PC-9 (cell line): ENCODE measurements at regions not wholly inside any gene's neighbourhood (a gene's known extent, or its start where the extent isn't known, plus 50 kb on each side); places are given as distances from the start of the nearest gene placed in this dataset.

Experiments used
- BruUV-seq: library from RNA; stranded (reverse); fragments of 400-500 nt; replicated peaks from 2 replicates; lab custom pipeline; 2021; lab: Mats Ljungman, UMichigan
- CTCF ChIA-PET: fragments of 300-600 bp; sonication (Branson Sonifier 250); formaldehyde crosslinking; loops from one replicate; lab custom pipeline; 2022; ENCODE audit warnings: antibody characterized with exemption; lab: Charles Lee
- POLR2A ChIA-PET: fragments of 300-600 bp; sonication (Branson Sonifier 250); formaldehyde crosslinking; loops from one replicate; lab custom pipeline; 2022; ENCODE audit warnings: antibody characterized with exemption; ENCODE audit not compliant: unreplicated experiment; lab: Charles Lee
- DNase-seq, 2 experiments: peaks; one replicate each; pipeline versions ENCODE4 v3.0.0 to v3.0.0-alpha.2; 2015 to 2022; ENCODE audit warnings: mixed read lengths in 1 of 2
- H2AFZ ChIP-seq: fragments of 200-600 bp; sonication (generic); 2 replicates; pipeline ENCODE4 v1.8.1; 2017; ENCODE audit warnings: antibody characterized with exemption
- H3F3A ChIP-seq: fragments of 200-600 bp; sonication (generic); 2 replicates; pipeline ENCODE4 v1.8.1; 2017; ENCODE audit warnings: antibody characterized with exemption, mild to moderate bottlenecking, low read depth; ENCODE audit not compliant: insufficient read depth
- H3K27ac ChIP-seq: fragments of 200-600 bp; sonication (generic); 2 replicates; pipeline ENCODE4 v1.6.1; 2016; ENCODE audit warnings: mixed run types
- H3K27me3 ChIP-seq: fragments of 200-600 bp; sonication (generic); 2 replicates; pipeline ENCODE4 v1.6.1; 2016; ENCODE audit warnings: low read depth, mixed run types; ENCODE audit not compliant: insufficient read depth
- H3K36me3 ChIP-seq: fragments of 200-600 bp; sonication (generic); 2 replicates; pipeline ENCODE4 v1.6.1; 2016; ENCODE audit warnings: low read depth, mixed run types
- H3K4me1 ChIP-seq: fragments of 200-600 bp; sonication (generic); replicated peaks from 2 replicates; pipeline ENCODE4 v1.6.1; 2016; ENCODE audit warnings: mixed run types; ENCODE audit not compliant: insufficient read depth
- H3K4me2 ChIP-seq: fragments of 200-600 bp; sonication (generic); 2 replicates; pipeline ENCODE4 v1.6.1; 2017; ENCODE audit warnings: mixed run types
- H3K4me3 ChIP-seq: fragments of 200-600 bp; sonication (generic); 2 replicates; pipeline ENCODE4 v1.6.1; 2016; ENCODE audit warnings: mixed run types
- H3K79me2 ChIP-seq: fragments of 200-600 bp; sonication (generic); 2 replicates; pipeline ENCODE4 v1.6.1; 2017; ENCODE audit warnings: low read depth, mixed run types
- H3K9me2 ChIP-seq: fragments of 200-600 bp; sonication (generic); 2 replicates; pipeline ENCODE4 v1.8.1; 2017; ENCODE audit warnings: mild to moderate bottlenecking; ENCODE audit not compliant: insufficient read depth
- H3K9me3 ChIP-seq: fragments of 200-600 bp; sonication (generic); 2 replicates; pipeline ENCODE4 v1.8.1; 2016; ENCODE audit warnings: low read depth; ENCODE audit not compliant: insufficient read depth
- H4K20me1 ChIP-seq: fragments of 200-600 bp; sonication (generic); 2 replicates; pipeline ENCODE4 v1.8.1; 2017; ENCODE audit not compliant: insufficient read depth
- CTCF ChIP-seq: fragments of 200-600 bp; sonication (generic); conservative IDR thresholded peaks from 2 replicates; pipeline ENCODE4 v1.6.1; 2017; ENCODE audit warnings: mixed run types, antibody characterized with exemption, mild to moderate bottlenecking, moderate library complexity
- EZH2 ChIP-seq: fragments of 200-600 bp; sonication (generic); IDR thresholded peaks from 2 replicates; pipeline ENCODE4 v1.8.0; 2017; ENCODE audit warnings: antibody characterized with exemption, low read depth
- intact Hi-C: fragments of 100-400 bp; cut with micrococcal nuclease; formaldehyde crosslinking; loops from one replicate; pipeline ENCODE4 v1.10.0; 2022; ENCODE audit not compliant: unreplicated experiment

GRCh38 chr4:144902614-144903013, 195.4 kb downstream of the ANAPC10 start:
- TF ChIP-seq EZH2 (no peak), CTCF (no peak)
- Histone ChIP-seq H3K9me2 (no peaks in the 10 kb centered on the region), H3F3A (no peaks in the 10 kb centered on the region), H3K4me2 (no peak overlapping the region), H3K27ac (no peak overlapping the region), H3K4me1 (no peaks in the 10 kb centered on the region), H2AFZ (no peak overlapping the region), H4K20me1 (no peaks in the 10 kb centered on the region), H3K79me2 (no peaks in the 10 kb centered on the region), H3K4me3 (no peak overlapping the region), H3K27me3 (no peaks in the 10 kb centered on the region), H3K36me3 (no peaks in the 10 kb centered on the region), H3K9me3 (no peaks in the 10 kb centered on the region)
- no TSS peak for BruUV-seq
- ChIA-PET CTCF (no interaction called here), POLR2A (no interaction called here)
- DNase-seq = no peak
- intact Hi-C loops = no loop called here

GRCh38 chr4:144903953-144904711, 193.9 kb downstream of the ANAPC10 start:
- Histone ChIP-seq H4K20me1 (no peaks in the 10 kb centered on the region), H3K4me2 (no peak overlapping the region), H3K36me3 (no peaks in the 10 kb centered on the region), H3F3A (no peaks in the 10 kb centered on the region), H3K79me2 (no peaks in the 10 kb centered on the region), H3K27ac (no peak overlapping the region), H3K9me3 (no peaks in the 10 kb centered on the region), H3K27me3 (no peaks in the 10 kb centered on the region), H2AFZ (no peak overlapping the region), H3K4me3 (no peak overlapping the region), H3K9me2 (no peaks in the 10 kb centered on the region), H3K4me1 (no peaks in the 10 kb centered on the region)
- intact Hi-C loops = no loop called here
- no peak for TF ChIP-seq CTCF
- no peak for TF ChIP-seq EZH2
- BruUV-seq = no TSS peak
- ChIA-PET CTCF (no interaction called here), POLR2A (no interaction called here)
- DNase-seq = no peak

- Histone ChIP-seq H3K4me2 (no peak overlapping the region), H4K20me1 (no peaks in the 10 kb centered on the region), H3F3A (no peaks in the 10 kb centered on the region), H3K4me1 (no peaks in the 10 kb centered on the region), H3K27ac (no peak overlapping the region), H3K27me3 (no peaks in the 10 kb centered on the region), H3K9me3 (no peaks in the 10 kb centered on the region), H3K36me3 (no peaks in the 10 kb centered on the region), H3K9me2 (no peaks in the 10 kb centered on the region), H2AFZ (no peak overlapping the region), H3K4me3 (no peak overlapping the region), H3K79me2 (no peaks in the 10 kb centered on the region)
- TF ChIP-seq EZH2 = no peak
- no TSS peak for BruUV-seq
- CTCF ChIA-PET = no interaction called here
- DNase-seq = no peak
- POLR2A ChIA-PET = no interaction called here
- intact Hi-C loops = no loop called here
These were observed 192.7 kb downstream of the ANAPC10 start for GRCh38 chr4:144905286-144905685.
